HepG2 (cell line): ENCODE measurements at regions not wholly inside any gene's neighbourhood (a gene's known extent, or its start where the extent isn't known, plus 50 kb on each side); places are given as distances from the start of the nearest gene placed in this dataset.

Experiments used
- ATAC-seq: fragments of 200-7000 bp; cut with Tn5 transposase; 3 replicates; pipeline ENCODE4 v1.9.1; 2020; ENCODE audit warnings: mild to moderate bottlenecking, moderate library complexity
- BruUV-seq: library from RNA; stranded (reverse); fragments of 400-500 nt; replicated peaks from 2 replicates; lab custom pipeline; 2021; lab: Mats Ljungman, UMichigan
- CTCF ChIA-PET: fragments of 300-600 bp; formaldehyde crosslinking; extraction: SDS; loops from one replicate; lab custom pipeline; 2021; ENCODE audit warnings: low total read pairs, inconsistent platforms, low intra/inter-chr PET ratio; lab: Yijun Ruan, JAX
- POLR2A ChIA-PET: fragments of 350-600 bp; sonication (Branson Sonifier 250); formaldehyde crosslinking; loops from one replicate; lab custom pipeline; 2020; ENCODE audit warnings: antibody characterized with exemption, inconsistent platforms; lab: Yijun Ruan, JAX
- DNase-seq: peaks from one replicate; pipeline ENCODE4 v3.0.0-alpha.2; 2015; ENCODE audit warnings: low spot score
- FAIRE-seq: peaks from 3 replicates; lab custom pipeline; 2011; peaks lifted over from hg19 to GRCh38; lab: Jason Lieb, UNC
- H2AFZ ChIP-seq: one replicate; pipeline ENCODE4 v1.6.1; 2011; ENCODE audit warnings: low read length, inconsistent platforms
- H3K27ac ChIP-seq: fragments of 300-600 bp; 3 replicates; pipeline ENCODE4 v1.8.0; 2011; ENCODE audit warnings: mixed run types, mild to moderate bottlenecking, mixed read lengths, low read length, inconsistent platforms; ENCODE audit not compliant: insufficient read depth; ENCODE audit errors: extremely low read length
- H3K27me3 ChIP-seq, 2 experiments: fragments of 200-600 bp in 1 of 2; 2 replicates in 1 of 2; 3 replicates in 1 of 2; pipeline versions ENCODE4 v1.6.0 to v1.8.0; 2011; ENCODE audit warnings: low read length in 2 of 2, mild to moderate bottlenecking in 2 of 2, moderate library complexity in 2 of 2, inconsistent platforms in 1 of 2; ENCODE audit not compliant: insufficient read depth in 2 of 2, control insufficient read depth in 1 of 2
- H3K36me3 ChIP-seq, 2 experiments: fragments of 200-600 bp in 1 of 2; replicated peaks in 1 of 2; 2 replicates in 1 of 2; 3 replicates in 1 of 2; pipeline versions ENCODE4 v1.5.1 to v1.8.0; 2011; ENCODE audit warnings: low read length in 2 of 2, inconsistent platforms in 1 of 2; ENCODE audit not compliant: insufficient read depth in 2 of 2, control insufficient read depth in 1 of 2
- H3K4me1 ChIP-seq: 2 replicates; pipeline ENCODE4 v1.5.1; 2012; ENCODE audit warnings: low read length, inconsistent platforms; ENCODE audit not compliant: insufficient read depth
- H3K4me2 ChIP-seq: 2 replicates; pipeline ENCODE4 v1.6.0; 2011; ENCODE audit warnings: low read depth, low read length, inconsistent platforms
- H3K4me3 ChIP-seq, 3 experiments: fragments of 200-600 bp in 1 of 3; sonication (generic), shearing (Covaris generic) in 1 of 3; replicated peaks in 1 of 3; 2 replicates each; pipeline ENCODE4 v1.5.1; 2011 to 2016; ENCODE audit warnings: low read length in 3 of 3, inconsistent platforms in 2 of 3, low read depth in 2 of 3, mild to moderate bottlenecking in 2 of 3, control low read depth in 1 of 3, mixed read lengths in 1 of 3; ENCODE audit not compliant: insufficient read depth in 1 of 3
- H3K79me2 ChIP-seq: one replicate; pipeline ENCODE4 v1.6.1; 2011; ENCODE audit warnings: low read length, inconsistent platforms; ENCODE audit not compliant: insufficient read depth
- H3K9ac ChIP-seq: 2 replicates; pipeline ENCODE4 v1.6.0; 2011; ENCODE audit warnings: mild to moderate bottlenecking, low read depth, low read length, inconsistent platforms; ENCODE audit not compliant: insufficient read depth
- H3K9me3 ChIP-seq: 2 replicates; pipeline ENCODE4 v1.5.1; 2012; ENCODE audit warnings: mild to moderate bottlenecking, low read length
- H4K20me1 ChIP-seq: 2 replicates; pipeline ENCODE4 v1.6.0; 2011; ENCODE audit warnings: inconsistent platforms, mild to moderate bottlenecking, low read length, moderate library complexity; ENCODE audit not compliant: insufficient read depth
- AKNA ChIP-seq: sonication (generic); formaldehyde crosslinking; IDR thresholded peaks from 2 replicates; pipeline ENCODE4 v1.4.0; 2020; ENCODE audit warnings: missing genetic modification reagents, borderline replicate concordance
- DR1 ChIP-seq: sonication (generic); formaldehyde crosslinking; IDR thresholded peaks from 2 replicates; pipeline ENCODE4 v1.8.0; 2021; ENCODE audit warnings: mild to moderate bottlenecking, missing genetic modification reagents, inconsistent platforms
- JUN ChIP-seq: sonication (generic); formaldehyde crosslinking; IDR thresholded peaks from 2 replicates; pipeline ENCODE4 v1.4.0; 2020; ENCODE audit warnings: mild to moderate bottlenecking, missing genetic modification reagents
- KDM3A ChIP-seq: IDR thresholded peaks from 2 replicates; pipeline ENCODE4 v1.6.1; 2018; ENCODE audit warnings: low read depth, missing compliant biosample characterization
- KDM4B ChIP-seq: sonication (generic); formaldehyde crosslinking; IDR thresholded peaks from 2 replicates; pipeline ENCODE4 v1.4.0; 2020; ENCODE audit warnings: missing genetic modification reagents
- NFKBIZ ChIP-seq: IDR thresholded peaks from 2 replicates; pipeline ENCODE4 v1.6.1; 2018; ENCODE audit warnings: missing genetic modification reagents, missing compliant biosample characterization
- NR3C1 ChIP-seq: sonication (generic); formaldehyde crosslinking; IDR thresholded peaks from 2 replicates; pipeline ENCODE4 v1.4.0; 2020; ENCODE audit warnings: missing genetic modification reagents
- PRPF4 ChIP-seq: fragments of 200-400 bp; formaldehyde crosslinking; IDR thresholded peaks from 2 replicates; pipeline ENCODE4 v1.6.1; 2016; ENCODE audit warnings: low read length, low read depth; ENCODE audit not compliant: poor library complexity, severe bottlenecking
- SMAD1 ChIP-seq: sonication (generic); formaldehyde crosslinking; IDR thresholded peaks from 2 replicates; pipeline ENCODE4 v1.4.0; 2020; ENCODE audit warnings: missing genetic modification reagents, low read depth, mild to moderate bottlenecking, borderline replicate concordance
- TFE3 ChIP-seq: IDR thresholded peaks from 2 replicates; pipeline ENCODE4 v1.6.1; 2016
- ZNF710 ChIP-seq: sonication (generic); formaldehyde crosslinking; IDR thresholded peaks from 2 replicates; pipeline ENCODE4 v1.5.0; 2020; ENCODE audit warnings: mild to moderate bottlenecking, missing genetic modification reagents, borderline replicate concordance
- WGBS: methylation state at CpG from one replicate; pipeline ENCODE4 v1.1.6; 2017; ENCODE audit warnings: low lambda C conversion rate; 5-methylcytosine and 5-hydroxymethylcytosine counted together
- in situ Hi-C: cut with HindIII; loops from 2 replicates; pipeline ENCODE4 v1.10.0; 2017; ENCODE audit warnings: low pct_unique_long_range_greater_than_20kb; ENCODE audit not compliant: extremely low pct_ligation_motif_present
- intact Hi-C: fragments of 100-400 bp; cut with micrococcal nuclease; formaldehyde crosslinking; loops from one replicate; pipeline ENCODE4 v1.10.0; 2022; ENCODE audit not compliant: unreplicated experiment
- TF ChIP-seq, protein P1 (sequence below): sonication (generic); formaldehyde crosslinking; IDR thresholded peaks from 2 replicates; pipeline ENCODE4 v1.8.1; 2023; ENCODE audit warnings: mild to moderate bottlenecking, missing genetic modification reagents
- TF ChIP-seq, protein P2 (sequence below): sonication (generic); formaldehyde crosslinking; IDR thresholded peaks from 2 replicates; pipeline ENCODE4 v1.4.0; 2020; ENCODE audit warnings: missing genetic modification reagents, low read depth, mild to moderate bottlenecking, borderline replicate concordance

- CTCF ChIA-PET, result no interaction called here
- POLR2A ChIA-PET, result no interaction called here
- TF ChIP-seq, protein P1, sequence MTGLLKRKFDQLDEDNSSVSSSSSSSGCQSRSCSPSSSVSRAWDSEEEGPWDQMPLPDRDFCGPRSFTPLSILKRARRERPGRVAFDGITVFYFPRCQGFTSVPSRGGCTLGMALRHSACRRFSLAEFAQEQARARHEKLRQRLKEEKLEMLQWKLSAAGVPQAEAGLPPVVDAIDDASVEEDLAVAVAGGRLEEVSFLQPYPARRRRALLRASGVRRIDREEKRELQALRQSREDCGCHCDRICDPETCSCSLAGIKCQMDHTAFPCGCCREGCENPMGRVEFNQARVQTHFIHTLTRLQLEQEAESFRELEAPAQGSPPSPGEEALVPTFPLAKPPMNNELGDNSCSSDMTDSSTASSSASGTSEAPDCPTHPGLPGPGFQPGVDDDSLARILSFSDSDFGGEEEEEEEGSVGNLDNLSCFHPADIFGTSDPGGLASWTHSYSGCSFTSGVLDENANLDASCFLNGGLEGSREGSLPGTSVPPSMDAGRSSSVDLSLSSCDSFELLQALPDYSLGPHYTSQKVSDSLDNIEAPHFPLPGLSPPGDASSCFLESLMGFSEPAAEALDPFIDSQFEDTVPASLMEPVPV (CRISPR knock-in tag), result no peak
- TF ChIP-seq NFKBIZ (no peak), ZNF710 (CRISPR knock-in tag) (no peak), NR3C1 (CRISPR knock-in tag) (no peak), TFE3 (CRISPR knock-in tag) (no peak), DR1 (CRISPR knock-in tag) (no peak), AKNA (no peak), PRPF4 (no peak), KDM3A (CRISPR knock-in tag) (no peak), JUN (CRISPR knock-in tag) (no peak), KDM4B (no peak), SMAD1 (CRISPR knock-in tag) (no peak)
- TF ChIP-seq, protein P2, sequence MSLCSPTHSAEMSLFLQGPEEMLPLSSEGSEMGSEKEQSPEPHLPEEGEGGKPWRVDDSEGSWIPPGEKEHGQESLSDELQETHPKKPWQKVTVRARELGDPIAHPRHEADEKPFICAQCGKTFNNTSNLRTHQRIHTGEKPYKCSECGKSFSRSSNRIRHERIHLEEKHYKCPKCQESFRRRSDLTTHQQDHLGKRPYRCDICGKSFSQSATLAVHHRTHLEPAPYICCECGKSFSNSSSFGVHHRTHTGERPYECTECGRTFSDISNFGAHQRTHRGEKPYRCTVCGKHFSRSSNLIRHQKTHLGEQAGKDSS (CRISPR knock-in tag), result no peak
- no peak overlapping the region for H3K4me3 ChIP-seq
- in situ Hi-C loops (no loop called here), intact Hi-C loops (no loop called here)
- 4% methylated on average over 1 of the region's 1 CpG for WGBS
- no TSS peak for BruUV-seq
- FAIRE-seq (no peak), ATAC-seq (no peak), DNase-seq (no peak)
- H3K36me3 ChIP-seq, result no peaks in the 10 kb centered on the region
- no peaks in the 10 kb centered on the region for H3K27me3 ChIP-seq
- H3K9ac ChIP-seq, result no peak overlapping the region
- H4K20me1 ChIP-seq, result no peaks in the 10 kb centered on the region
- H3K27ac ChIP-seq, result no peak overlapping the region
- H2AFZ ChIP-seq, result no peak overlapping the region
- no peaks in the 10 kb centered on the region for H3K4me1 ChIP-seq
- H3K9me3 ChIP-seq, result peaks cover 48% of the 10 kb centered on the region
- H3K79me2 ChIP-seq, result no peaks in the 10 kb centered on the region
- H3K4me2 ChIP-seq, result no peak overlapping the region
Observed at GRCh38 chr4:28232951-28233350, 1372.3 kb downstream of the STIM2 start.
